ENCODE measurements at regions not wholly inside any gene's neighbourhood (a gene's known extent, or its start where the extent isn't known, plus 50 kb on each side); places are given as distances from the start of the nearest gene placed in this dataset.

DNA sequence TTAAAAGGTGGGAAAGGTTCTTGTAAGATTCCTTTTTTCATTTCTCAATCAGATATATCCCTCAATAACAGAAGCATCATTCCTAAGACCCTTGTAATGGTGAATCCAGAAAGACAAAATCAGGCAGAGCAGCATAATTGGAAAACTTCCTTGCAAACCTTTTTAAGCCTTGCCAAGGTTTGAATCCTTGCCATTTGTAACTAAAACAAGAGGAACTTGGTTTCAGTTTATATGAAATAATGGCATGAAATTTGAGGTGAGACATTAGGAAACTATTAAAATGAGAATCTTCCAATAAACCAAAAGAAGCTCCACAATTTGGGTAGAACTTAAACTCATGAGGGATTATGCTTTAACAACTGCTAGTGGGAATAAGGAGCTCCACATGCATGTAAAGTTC is 384.7 kb upstream of the SMC2 start:
- no peak for TF ChIP-seq CTCF (IDR thresholded peaks at IDR 0.05)
- TF ChIP-seq POLR2A (IDR thresholded peaks at IDR 0.05): no peak
- H3K27me3 ChIP-seq: no peaks in the 10 kb centered on the region
- no peaks in the 10 kb centered on the region for H3K36me3 ChIP-seq
- no peaks in the 10 kb centered on the region for H3K9me3 ChIP-seq
- no peaks in the 10 kb centered on the region for H3K4me1 ChIP-seq
- intact Hi-C loops (cut with DNase I; ENCODE audit: low total_unique reads): no loop called here
- no peak overlapping the region for H3K27ac ChIP-seq
- DNase-seq: no peak
- H3K4me3 ChIP-seq: no peak overlapping the region

DNA sequence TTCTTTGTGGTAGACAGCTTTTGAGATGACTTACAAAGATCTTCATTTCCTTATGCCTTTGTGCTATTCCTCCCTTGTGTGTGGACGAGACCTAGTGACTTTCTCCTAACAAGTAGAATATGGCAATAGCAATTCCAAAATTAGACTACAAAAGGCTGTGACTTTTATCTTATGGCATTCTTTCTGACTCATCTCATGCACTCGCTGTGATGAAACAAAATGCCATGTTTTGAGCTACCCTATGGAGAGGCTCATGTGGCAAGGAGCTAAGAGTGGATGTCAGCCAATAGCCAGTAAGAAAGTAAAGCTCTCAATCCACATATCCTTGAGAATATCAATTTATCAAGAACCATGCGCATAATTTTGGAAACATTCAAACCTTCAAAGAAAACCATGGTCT is 380.5 kb upstream of the SMC2 start:
- no peaks in the 10 kb centered on the region for H3K36me3 ChIP-seq
- H3K4me3 ChIP-seq: no peak overlapping the region
- no peaks in the 10 kb centered on the region for H3K9me3 ChIP-seq
- no peak for DNase-seq
- H3K27ac ChIP-seq: no peak overlapping the region
- no peaks in the 10 kb centered on the region for H3K4me1 ChIP-seq
- TF ChIP-seq CTCF (IDR thresholded peaks at IDR 0.05) (no peak), POLR2A (IDR thresholded peaks at IDR 0.05) (no peak)
- intact Hi-C loops (cut with DNase I; ENCODE audit: low total_unique reads): no loop called here
- H3K27me3 ChIP-seq: no peaks in the 10 kb centered on the region

DNA sequence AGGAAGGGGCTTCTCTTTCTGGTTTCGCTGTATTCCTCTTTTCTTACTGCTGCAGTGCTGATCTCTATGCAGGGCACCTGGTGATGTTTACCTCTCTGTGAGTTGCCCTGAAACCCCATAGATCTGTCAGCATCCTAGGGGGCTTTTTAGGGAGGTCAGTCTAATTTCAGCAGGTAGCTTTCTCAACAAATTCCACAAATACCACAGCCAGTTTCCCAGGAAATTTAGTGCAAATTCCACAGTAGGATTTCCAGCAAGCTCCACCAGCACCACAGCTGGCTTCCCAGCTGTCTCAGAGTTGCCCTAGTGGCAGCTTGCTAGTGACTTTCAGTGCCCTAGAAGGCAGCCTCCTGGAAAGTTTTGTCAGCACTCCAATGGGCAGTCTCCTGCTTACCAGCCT is 379.1 kb upstream of the SMC2 start:
- Histone ChIP-seq H3K27me3 (no peaks in the 10 kb centered on the region), H3K4me1 (no peaks in the 10 kb centered on the region), H3K4me3 (no peak overlapping the region), H3K36me3 (no peaks in the 10 kb centered on the region), H3K9me3 (no peaks in the 10 kb centered on the region), H3K27ac (no peak overlapping the region)
- no peak for TF ChIP-seq POLR2A (IDR thresholded peaks at IDR 0.05)
- no peak for TF ChIP-seq CTCF (IDR thresholded peaks at IDR 0.05)
- intact Hi-C loops (cut with DNase I; ENCODE audit: low total_unique reads): no loop called here
- DNase-seq: no peak

GRCh38 chr9:103721056-103721455 is 373.1 kb upstream of the SMC2 start:
- Histone ChIP-seq H3K27me3 (no peaks in the 10 kb centered on the region), H3K4me1 (no peaks in the 10 kb centered on the region), H3K9me3 (no peaks in the 10 kb centered on the region), H3K27ac (no peak overlapping the region), H3K4me3 (no peak overlapping the region), H3K36me3 (no peaks in the 10 kb centered on the region)
- no peak for DNase-seq
- intact Hi-C loops (cut with DNase I; ENCODE audit: low total_unique reads): no loop called here
- no peak for TF ChIP-seq CTCF (IDR thresholded peaks at IDR 0.05)
- no peak for TF ChIP-seq POLR2A (IDR thresholded peaks at IDR 0.05)

- Histone ChIP-seq H3K4me1 (no peaks in the 10 kb centered on the region), H3K27ac (no peak overlapping the region), H3K9me3 (no peaks in the 10 kb centered on the region), H3K27me3 (no peaks in the 10 kb centered on the region), H3K4me3 (no peak overlapping the region), H3K36me3 (no peaks in the 10 kb centered on the region)
- DNase-seq: no peak
- no peak for TF ChIP-seq POLR2A (IDR thresholded peaks at IDR 0.05)
- no peak for TF ChIP-seq CTCF (IDR thresholded peaks at IDR 0.05)
- intact Hi-C loops (cut with DNase I; ENCODE audit: low total_unique reads): no loop called here
Measured at GRCh38 chr9:103730866-103731265, 363.2 kb upstream of the SMC2 start.
